ENCODE measurements at regions not wholly inside any gene's neighbourhood (a gene's known extent, or its start where the extent isn't known, plus 50 kb on each side); places are given as distances from the start of the nearest gene placed in this dataset.

- TF ChIP-seq ZNF592 (IDR thresholded peaks at IDR 0.05) (no peak; the same call in 1 of the 2 replicates), NR3C1 (CRISPR knock-in tag; IDR thresholded peaks at IDR 0.05) (no peak), C11orf30 (IDR thresholded peaks at IDR 0.05; ENCODE audit: low read depth) (peak; percentile 68; the same call in 1 of the 2 replicates), HDAC8 (tag; IDR thresholded peaks at IDR 0.05) (no peak), ZBTB11 (CRISPR knock-in tag; IDR thresholded peaks at IDR 0.05) (0 out of 6 replicates have a peak, but pooled peaks of 1 of the 3 experiments have one; percentile 25), ZNF778 (CRISPR knock-in tag; IDR thresholded peaks at IDR 0.05) (no peak), ZNF561 (CRISPR knock-in tag; conservative IDR thresholded peaks at IDR 0.05) (no peak), TOE1 (IDR thresholded peaks at IDR 0.05; ENCODE audit: borderline replicate concordance) (no peak), TOE1 (CRISPR knock-in tag; IDR thresholded peaks at IDR 0.05; ENCODE audit: borderline replicate concordance, low read depth) (no peak), HNRNPUL1 (IDR thresholded peaks at IDR 0.05; ENCODE audit: low read length) (no peak), ZNF740 (CRISPR knock-in tag; IDR thresholded peaks at IDR 0.05) (no peak), ZNF740 (tag; IDR thresholded peaks at IDR 0.05) (0 out of 4 replicates have a peak, but pooled peaks of 1 of the 2 experiments have one; percentile 14), NCOA1 (IDR thresholded peaks at IDR 0.05; ENCODE audit: low read depth) (no peak), IRF1 (CRISPR knock-in tag; IDR thresholded peaks at IDR 0.05; ENCODE audit: borderline replicate concordance) (no peak), PTBP1 (IDR thresholded peaks at IDR 0.05; ENCODE audit: low read depth, low read length) (no peak)
These were observed 178.4 kb downstream of the MRPL14 start (continued) for GRCh38 chr6:43948527-43949485.

Data from K562 (cell line).